GM18505 (cell line): ENCODE measurements at regions not wholly inside any gene's neighbourhood (a gene's known extent, or its start where the extent isn't known, plus 50 kb on each side); places are given as distances from the start of the nearest gene placed in this dataset.

Source experiments
- ATAC-seq: cut with Tn5 transposase; IDR thresholded peaks from one replicate; pipeline ENCODE4 v1.9.1; 2021; ENCODE audit not compliant: unreplicated experiment
- POLR2A ChIP-seq: IDR thresholded peaks from 4 replicates; pipeline ENCODE4 v1.6.1; 2011; ENCODE audit warnings: borderline replicate concordance; ENCODE audit not compliant: insufficient read depth, insufficient read length; ENCODE audit errors: extremely low read depth

DNA sequence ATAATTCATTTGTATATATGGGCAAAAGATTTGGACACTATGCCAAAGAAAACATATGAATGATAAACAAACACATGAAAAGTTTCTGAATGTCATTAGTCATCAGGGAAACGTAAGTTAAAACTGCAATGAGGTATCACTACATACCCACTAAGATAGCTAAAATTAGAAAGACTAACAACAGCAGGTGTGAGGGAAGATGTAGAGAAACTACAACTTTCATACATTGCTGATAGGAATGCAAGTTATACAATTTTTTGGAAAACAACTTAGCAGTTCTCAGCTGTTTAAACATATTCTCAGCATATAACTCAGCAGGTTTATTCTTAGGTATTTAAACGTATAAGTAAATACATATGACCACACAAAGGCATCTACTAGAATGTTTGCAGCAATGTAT is 563.5 kb upstream of the KLHL29 start:
- no peak for TF ChIP-seq POLR2A
- ATAC-seq = no peak

DNA sequence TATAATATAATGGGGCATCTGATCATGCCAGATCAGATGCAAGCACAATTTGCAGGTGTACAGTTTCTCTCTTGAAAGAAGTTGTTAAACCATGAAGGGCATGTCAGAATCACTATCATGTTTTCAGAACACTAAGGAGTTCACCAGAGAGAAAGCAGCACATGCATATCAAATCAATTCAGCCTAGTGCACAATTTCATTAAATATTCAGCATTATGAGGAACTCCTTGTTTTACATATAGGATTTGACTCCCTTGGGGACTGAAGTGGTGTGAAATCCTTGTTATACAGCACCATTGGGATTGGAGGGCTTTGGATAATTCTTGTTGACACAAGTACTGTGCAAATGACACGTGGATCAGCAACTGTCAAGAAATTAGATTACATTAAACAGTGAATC is 562.1 kb upstream of the KLHL29 start:
- ATAC-seq = no peak
- no peak for TF ChIP-seq POLR2A

DNA sequence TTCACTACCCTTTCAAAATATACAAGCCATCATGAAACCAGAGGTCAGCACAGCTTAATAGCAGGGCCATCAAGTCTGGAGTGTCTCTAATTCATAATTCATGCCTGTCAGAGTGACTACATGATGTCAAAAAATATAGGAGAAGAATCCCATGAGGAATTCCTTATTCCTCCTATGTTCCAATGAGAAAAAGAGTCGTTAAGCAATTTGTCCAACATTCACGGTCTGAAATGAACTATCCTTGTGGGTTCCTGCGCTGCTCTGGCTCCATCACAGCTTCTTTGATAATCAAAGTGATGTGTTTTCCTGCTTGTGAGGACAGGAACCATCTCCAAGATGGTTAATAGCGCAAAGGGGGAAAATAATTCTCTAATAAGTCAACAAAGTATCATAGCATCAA is 560.4 kb upstream of the KLHL29 start:
- no peak for TF ChIP-seq POLR2A
- ATAC-seq = no peak

DNA sequence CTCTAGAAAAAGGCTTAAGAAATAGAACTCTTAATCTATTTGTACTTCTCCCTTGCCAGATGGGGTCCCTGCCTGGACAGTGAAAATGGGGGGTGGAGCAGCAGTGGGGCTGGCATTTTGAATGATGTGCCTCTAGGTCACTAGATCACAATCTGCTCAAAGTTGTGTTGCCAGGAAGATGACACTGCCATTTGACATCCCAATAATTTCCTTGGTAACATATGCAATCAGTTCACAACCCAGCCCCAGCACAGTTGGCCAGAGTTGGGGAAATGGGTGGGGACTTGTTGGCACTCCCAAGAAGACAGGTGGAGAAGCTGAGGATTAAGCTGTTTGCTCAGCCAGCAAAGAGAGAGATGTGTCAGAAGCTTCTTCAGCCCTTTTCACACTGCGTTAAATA is 558.3 kb upstream of the KLHL29 start:
- no peak for ATAC-seq
- TF ChIP-seq POLR2A = no peak

DNA sequence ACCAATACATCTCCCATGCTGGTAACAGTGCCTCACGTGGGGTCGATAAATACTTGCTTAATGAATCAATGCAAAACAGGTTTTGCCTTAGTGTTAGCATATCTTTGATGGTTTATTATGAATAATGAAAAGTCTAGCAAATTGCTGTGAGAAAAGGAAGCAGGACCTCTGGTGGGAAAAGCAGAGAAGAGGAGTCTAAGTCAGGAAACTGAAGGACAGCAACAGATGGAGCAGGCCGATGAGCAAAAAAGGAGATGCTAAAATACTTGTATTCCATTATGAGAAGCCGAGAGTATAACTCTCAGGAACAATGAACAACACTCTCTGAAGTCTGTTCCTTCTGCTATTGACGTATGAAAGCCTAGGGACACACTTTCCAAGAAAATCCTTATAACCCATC is 555.2 kb upstream of the KLHL29 start:
- no peak for TF ChIP-seq POLR2A
- no peak for ATAC-seq

DNA sequence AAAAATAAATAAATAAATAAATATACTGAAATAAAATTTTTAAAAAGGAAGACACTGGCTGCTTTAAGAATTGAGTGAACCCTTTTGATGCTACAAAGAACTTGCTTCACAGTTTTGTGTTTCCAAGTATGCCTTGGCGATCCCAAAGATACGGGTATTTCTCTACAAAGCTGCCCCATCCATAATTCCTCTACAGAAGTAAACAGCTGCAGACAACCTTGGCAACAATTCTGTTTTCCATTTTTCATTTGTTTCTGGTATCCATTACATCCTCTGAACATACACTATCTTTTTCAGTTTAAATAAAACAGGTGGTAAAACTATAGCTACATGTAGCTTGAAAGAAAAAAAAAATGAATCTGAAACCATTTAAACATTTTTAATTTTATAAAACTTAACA is 552.8 kb upstream of the KLHL29 start:
- no peak for ATAC-seq
- no peak for TF ChIP-seq POLR2A

DNA sequence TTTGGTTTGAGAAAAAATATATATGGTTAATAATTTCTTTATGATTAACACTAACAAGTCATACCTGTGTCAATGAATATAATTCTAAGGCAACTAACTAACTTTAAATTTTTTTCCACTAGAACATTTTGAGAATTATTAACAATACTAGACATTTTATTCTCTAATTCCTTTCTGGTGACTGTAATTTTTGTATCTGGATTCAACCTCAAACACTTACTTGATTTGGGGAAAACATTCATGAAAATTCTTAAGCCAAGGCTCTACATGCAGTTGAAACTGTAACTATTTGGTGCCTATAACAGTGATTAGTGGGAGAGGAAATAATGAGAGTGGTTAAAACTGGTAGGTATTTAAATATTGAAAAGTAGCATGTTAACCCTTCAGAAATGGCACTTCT is 546.5 kb upstream of the KLHL29 start:
- ATAC-seq = no peak
- no peak for TF ChIP-seq POLR2A

DNA sequence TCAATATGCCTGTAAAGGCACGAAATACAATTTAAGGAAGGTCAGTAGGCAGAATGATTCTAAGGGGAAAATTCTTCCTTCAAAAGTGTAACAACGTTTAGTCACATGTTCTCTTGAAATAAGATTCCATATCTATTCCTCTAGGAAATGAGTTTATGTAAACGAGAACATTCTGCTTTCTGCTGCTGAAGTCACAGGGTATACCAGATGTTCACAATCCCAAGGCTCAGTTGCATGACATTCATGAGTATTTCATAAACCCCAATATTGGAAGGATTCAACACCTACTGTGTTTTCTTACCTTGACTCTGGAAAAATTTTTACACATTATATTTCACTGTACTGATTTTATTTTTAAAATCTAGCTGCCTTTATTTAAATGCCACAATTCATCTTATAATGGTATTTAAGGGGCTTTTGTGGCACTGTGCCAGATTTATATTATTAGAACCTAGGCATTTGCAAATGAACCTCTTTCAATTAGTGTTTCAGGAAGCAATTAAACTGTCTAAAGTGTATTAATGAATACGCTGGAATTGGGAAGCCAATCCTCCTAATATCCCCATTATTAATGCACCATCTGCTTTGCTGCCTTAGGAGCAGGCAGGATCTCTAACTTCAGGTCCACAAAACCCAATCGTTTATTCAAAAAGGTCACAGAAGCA is 542.6 kb upstream of the KLHL29 start:
- no peak for ATAC-seq
- TF ChIP-seq POLR2A = no peak

DNA sequence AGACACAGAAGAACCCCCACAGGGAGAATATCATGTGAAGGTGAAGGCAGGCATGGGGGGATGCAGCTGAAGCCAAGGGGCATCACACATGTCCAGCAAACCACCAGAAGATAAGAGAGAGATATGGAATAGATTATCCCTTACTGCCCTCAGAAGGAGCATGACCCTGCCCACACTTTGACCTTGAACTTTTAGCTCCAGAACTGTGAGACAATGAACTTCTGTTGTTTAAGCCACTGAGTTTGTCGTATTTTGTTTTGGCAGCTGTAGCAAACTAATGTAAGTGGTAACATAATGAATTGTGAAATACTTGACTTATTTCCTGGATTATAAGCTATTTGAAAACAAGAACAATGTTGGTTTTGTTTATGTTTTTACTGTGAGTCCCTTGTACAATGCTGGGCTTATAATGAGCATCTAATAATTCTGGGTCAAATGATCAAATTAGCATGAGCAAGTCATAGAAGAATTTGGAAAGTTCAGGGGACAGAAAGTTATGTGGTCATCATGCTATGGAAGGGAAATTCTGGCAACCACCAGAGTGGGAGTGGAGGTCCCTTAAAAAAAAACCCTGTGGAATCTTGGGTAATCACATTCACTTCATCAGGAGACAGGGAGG is 541.0 kb upstream of the KLHL29 start:
- TF ChIP-seq POLR2A = no peak
- no peak for ATAC-seq

DNA sequence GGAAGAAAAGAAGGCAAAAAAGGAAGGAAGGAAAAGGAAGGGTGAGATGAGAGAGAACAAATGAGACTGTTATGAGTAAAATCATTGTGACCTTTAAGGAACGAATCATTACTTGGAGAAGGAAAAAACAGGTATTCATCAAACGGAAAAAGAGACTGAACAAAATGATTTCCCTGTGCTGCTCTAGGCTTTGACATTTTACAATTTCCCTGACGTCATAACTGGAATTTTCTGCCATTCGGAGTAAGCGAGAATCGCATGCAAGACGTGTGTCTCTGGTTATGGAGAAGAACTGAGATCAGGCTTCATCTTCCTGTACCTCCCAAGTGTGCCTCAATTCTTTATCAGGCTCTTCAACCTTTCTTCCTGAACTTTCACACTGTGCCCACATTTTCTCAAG is 534.7 kb upstream of the KLHL29 start:
- no peak for TF ChIP-seq POLR2A
- no peak for ATAC-seq

DNA sequence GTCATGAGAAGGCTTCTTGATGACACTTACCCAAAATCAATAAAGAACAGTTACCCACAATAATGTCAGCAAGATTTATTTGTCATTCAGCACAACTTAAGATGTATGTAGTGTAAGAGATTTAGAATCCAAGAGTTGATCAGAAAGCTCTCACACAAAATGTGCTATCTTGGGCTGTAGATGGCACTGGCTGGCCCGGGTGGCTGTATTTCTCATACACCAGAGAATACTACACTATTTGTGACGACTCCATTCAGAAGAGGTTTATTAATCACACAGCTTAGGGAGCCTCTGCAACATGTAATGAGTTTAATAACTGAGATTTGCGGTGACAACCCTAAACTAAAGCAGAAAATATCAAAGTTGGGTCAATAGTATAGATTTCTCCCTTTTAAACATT is 530.4 kb upstream of the KLHL29 start:
- TF ChIP-seq POLR2A = no peak
- ATAC-seq = no peak

DNA sequence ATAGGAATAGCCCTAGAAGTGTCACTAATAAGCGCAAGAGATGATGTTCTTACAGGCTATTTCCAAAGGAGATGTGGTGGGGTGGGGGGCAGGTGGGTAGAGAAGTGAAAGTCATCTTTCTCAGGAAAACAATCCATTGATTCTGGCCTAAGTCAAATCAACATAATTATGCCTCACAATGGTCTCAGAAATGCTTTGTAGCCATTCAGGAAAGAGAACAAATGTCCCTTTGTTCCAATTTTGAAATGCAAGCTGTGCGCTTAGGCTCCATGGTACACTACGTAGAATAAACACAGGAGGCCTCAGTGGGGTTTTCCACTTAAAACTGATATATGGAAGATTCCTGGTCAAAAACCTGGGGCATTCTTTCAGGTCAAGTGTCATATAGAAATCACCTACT is 529.9 kb upstream of the KLHL29 start:
- no peak for TF ChIP-seq POLR2A
- ATAC-seq = no peak

DNA sequence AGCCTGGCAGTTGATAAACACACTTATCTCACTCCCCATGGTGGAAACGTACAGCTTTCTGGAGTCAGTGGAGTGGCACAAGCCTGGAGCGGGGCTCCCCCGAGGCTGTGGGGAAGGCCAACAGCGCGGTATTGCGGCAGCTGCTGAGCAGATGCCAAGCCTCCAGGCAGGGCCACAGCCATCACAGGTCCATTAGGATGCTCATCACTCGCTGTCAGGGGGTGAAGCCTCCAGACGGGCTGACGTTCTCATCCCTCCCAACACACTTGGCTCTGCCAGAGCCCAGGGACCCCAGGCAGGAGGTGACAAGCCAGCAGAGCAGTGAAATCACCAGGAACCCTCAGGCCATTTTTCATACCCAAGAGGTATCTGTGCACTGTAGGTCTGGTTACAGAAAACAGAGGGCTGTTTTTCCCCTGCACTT is 529.2 kb upstream of the KLHL29 start:
- ATAC-seq = no peak

DNA sequence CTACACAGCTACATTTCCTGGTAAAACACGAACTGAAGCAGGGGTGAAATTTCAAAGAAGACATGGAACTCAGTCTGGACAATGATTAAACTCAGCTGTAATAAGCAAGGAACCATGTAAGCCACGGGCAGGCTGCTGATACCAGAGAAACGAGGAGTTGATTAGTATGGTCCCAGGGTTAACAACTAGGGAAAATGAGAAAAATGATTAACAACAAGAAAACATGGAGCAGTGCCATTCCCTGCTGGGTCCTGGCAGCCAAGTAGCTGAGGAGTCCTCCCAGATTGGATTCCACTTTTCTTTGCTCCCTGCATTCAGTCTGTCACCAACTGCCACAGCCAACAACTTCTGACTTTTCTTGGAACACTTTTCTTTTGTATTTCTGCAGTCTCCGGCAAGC is 517.0 kb upstream of the KLHL29 start:
- ATAC-seq = no peak
- no peak for TF ChIP-seq POLR2A

More for the DNA sequence above, 529.2 kb upstream of the KLHL29 start:
- no peak for TF ChIP-seq POLR2A
